Gastrocnemius medialis (tissue), 4 donors: ENCODE measurements at regions not wholly inside any gene's neighbourhood (a gene's known extent, or its start where the extent isn't known, plus 50 kb on each side); places are given as distances from the start of the nearest gene placed in this dataset.

ENCODE experiments used
- ATAC-seq, 2 donors: fragments of 150-250 bp; one replicate each; pipeline ENCODE4 v1.9.1; 2016
- DNase-seq, 2 donors: peaks; one replicate each; pipeline ENCODE4 v3.0.0-alpha.2; 2019
- H3K27ac ChIP-seq, 4 donors: fragments of 200-600 bp; sonication (generic); 1 replicate in 1 of 4; 2 replicates in 3 of 4; pipeline ENCODE4 v1.5.1; 2016 to 2018; ENCODE audit warnings: mild to moderate bottlenecking in 2 of 4, moderate library complexity in 1 of 4
- H3K27me3 ChIP-seq, 3 donors: fragments of 200-600 bp; sonication (generic) in 2 of 3; 1 replicate in 1 of 3; 2 replicates in 2 of 3; pipeline versions ENCODE4 v1.5.1 to v1.6.0; 2016 to 2019; ENCODE audit warnings: mild to moderate bottlenecking in 1 of 3, moderate library complexity in 1 of 3
- H3K36me3 ChIP-seq, 2 donors: fragments of 200-600 bp; sonication (generic) in 1 of 2; one replicate each; pipeline ENCODE4 v1.5.1; 2017 to 2018
- H3K4me1 ChIP-seq, 2 donors: fragments of 200-600 bp; sonication (generic) in 1 of 2; one replicate each; pipeline ENCODE4 v1.5.1; 2016 to 2017; ENCODE audit warnings: mild to moderate bottlenecking in 2 of 2
- H3K4me3 ChIP-seq, 4 donors: fragments of 200-600 bp; sonication (generic) in 3 of 4; 1 replicate in 1 of 4; 2 replicates in 3 of 4; pipeline ENCODE4 v1.5.1; 2016 to 2019; ENCODE audit warnings: mild to moderate bottlenecking in 2 of 4
- H3K9me3 ChIP-seq, 3 donors: fragments of 200-600 bp; sonication (generic) in 2 of 3; 1 replicate in 1 of 3; 2 replicates in 2 of 3; pipeline ENCODE4 v1.5.1; 2016 to 2019
- CTCF ChIP-seq, 5 experiments: fragments of 450-650 bp in 3 of 5; fragments of 200-600 bp in 2 of 5; sonication (generic) in 2 of 5; IDR thresholded peaks in 4 of 5; conservative IDR thresholded peaks in 1 of 5; 1 replicate in 4 of 5; 2 replicates in 1 of 5; pipeline ENCODE4 v1.5.1; 2016 to 2019; ENCODE audit warnings: antibody characterized with exemption in 5 of 5, mild to moderate bottlenecking in 3 of 5, moderate library complexity in 3 of 5
- POLR2A ChIP-seq, 2 donors: fragments of 450-650 bp; IDR thresholded peaks; one replicate each; pipeline ENCODE4 v1.6.1; 2017; ENCODE audit warnings: antibody characterized with exemption in 2 of 2, mild to moderate bottlenecking in 2 of 2, moderate library complexity in 2 of 2
- in situ Hi-C, 4 donors: fragments of 200-750 bp; cut with MboI; loops; one replicate each; pipeline versions ENCODE4 v1.15.0 to v1.8.0; 2017; ENCODE audit warnings: low sequenced_read_pairs in 4 of 4
- intact Hi-C: fragments of 100-400 bp; cut with DNase I; formaldehyde crosslinking; loops from one replicate; pipeline ENCODE4 v1.15.1; 2023; ENCODE audit warnings: low total_unique reads

GRCh38 chr13:89852570-89852969 is 1494.9 kb upstream of the MIR17HG start:
- Histone ChIP-seq H3K27me3 (no peaks in the 10 kb centered on the region), H3K4me3 (no peak overlapping the region), H3K9me3 (no peaks in the 10 kb centered on the region), H3K36me3 (no peaks in the 10 kb centered on the region), H3K4me1 (no peaks in the 10 kb centered on the region), H3K27ac (no peak overlapping the region)
- TF ChIP-seq CTCF (IDR thresholded peaks at IDR 0.05 in 4 of 5, conservative IDR thresholded peaks at IDR 0.05 in 1 of 5) (no peak), POLR2A (IDR thresholded peaks at IDR 0.05) (no peak)
- DNase-seq (no peak), ATAC-seq (no peak)
- in situ Hi-C loops, result no loop called here
- intact Hi-C loops, result no loop called here

GRCh38 chr13:89856512-89856911 is 1491.0 kb upstream of the MIR17HG start:
- DNase-seq (no peak), ATAC-seq (no peak)
- Histone ChIP-seq H3K4me3 (no peak overlapping the region), H3K4me1 (no peaks in the 10 kb centered on the region), H3K27ac (no peak overlapping the region), H3K9me3 (no peaks in the 10 kb centered on the region), H3K27me3 (no peaks in the 10 kb centered on the region), H3K36me3 (no peaks in the 10 kb centered on the region)
- TF ChIP-seq CTCF (IDR thresholded peaks at IDR 0.05 in 4 of 5, conservative IDR thresholded peaks at IDR 0.05 in 1 of 5), result no peak
- no peak for TF ChIP-seq POLR2A (IDR thresholded peaks at IDR 0.05)
- in situ Hi-C loops (no loop called here), intact Hi-C loops (no loop called here)

DNA sequence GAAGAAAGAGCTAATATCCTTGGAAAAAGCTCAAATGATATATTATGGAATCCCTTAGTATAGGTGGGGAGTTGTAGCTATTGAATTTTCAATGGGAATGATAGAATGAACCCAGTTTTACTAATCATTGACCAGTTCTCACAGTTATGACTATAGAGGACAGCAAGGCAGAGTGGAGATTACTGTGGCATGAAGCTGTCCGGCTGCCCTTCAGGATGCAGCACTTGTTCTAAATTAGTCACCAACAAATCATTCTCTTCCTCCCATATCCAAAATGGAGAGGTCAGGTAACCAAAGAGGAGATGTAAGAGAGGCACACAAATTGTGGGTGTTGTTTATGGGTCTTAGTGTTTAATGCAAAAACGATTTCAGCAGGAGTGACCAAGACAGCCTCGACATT is 1490.0 kb upstream of the MIR17HG start:
- no peak overlapping the region for H3K4me3 ChIP-seq
- intact Hi-C loops, result no loop called here
- in situ Hi-C loops, result no loop called here
- ATAC-seq (no peak), DNase-seq (no peak)
- no peaks in the 10 kb centered on the region for H3K36me3 ChIP-seq
- no peaks in the 10 kb centered on the region for H3K9me3 ChIP-seq
- no peaks in the 10 kb centered on the region for H3K4me1 ChIP-seq
- H3K27ac ChIP-seq, result no peak overlapping the region
- H3K27me3 ChIP-seq, result no peaks in the 10 kb centered on the region
- no peak for TF ChIP-seq POLR2A (IDR thresholded peaks at IDR 0.05)
- TF ChIP-seq CTCF (IDR thresholded peaks at IDR 0.05 in 4 of 5, conservative IDR thresholded peaks at IDR 0.05 in 1 of 5), result no peak

DNA sequence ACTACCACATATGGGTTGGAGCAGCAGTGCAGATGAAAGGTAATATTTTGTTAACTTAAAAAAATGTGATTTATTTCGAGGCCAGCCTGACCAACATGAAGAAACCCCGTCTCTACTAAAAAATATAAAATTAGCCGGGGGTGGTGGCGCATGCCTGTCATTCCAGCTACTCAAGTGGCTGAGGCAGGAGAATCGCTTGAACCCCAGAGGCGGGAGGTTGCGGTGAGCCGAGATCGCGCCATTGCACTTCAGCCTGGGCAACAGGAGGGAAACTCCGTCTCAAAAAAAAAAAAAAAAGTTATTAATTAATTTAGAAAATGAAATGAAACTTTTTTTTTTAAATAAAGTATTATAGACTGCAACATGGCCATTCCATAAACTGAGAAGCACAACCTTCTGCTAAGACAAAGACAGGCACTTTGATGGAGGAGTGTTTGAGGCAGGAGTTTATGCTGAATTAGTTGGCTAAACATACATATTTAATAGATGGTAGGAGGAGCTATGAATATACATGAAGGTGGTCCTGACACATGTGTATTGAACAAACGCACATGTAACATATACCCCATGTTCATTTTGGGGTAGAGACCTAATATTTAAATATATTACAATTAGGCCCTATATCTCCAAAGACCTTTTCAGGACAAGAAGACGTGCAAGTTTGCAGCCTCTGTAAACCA is 1485.3 kb upstream of the MIR17HG start:
- no peaks in the 10 kb centered on the region for H3K27me3 ChIP-seq
- intact Hi-C loops, result no loop called here
- H3K9me3 ChIP-seq, result no peaks in the 10 kb centered on the region
- ATAC-seq (no peak), DNase-seq (no peak)
- no peak overlapping the region for H3K4me3 ChIP-seq
- TF ChIP-seq POLR2A (IDR thresholded peaks at IDR 0.05) (no peak), CTCF (IDR thresholded peaks at IDR 0.05 in 4 of 5, conservative IDR thresholded peaks at IDR 0.05 in 1 of 5) (no peak)
- H3K27ac ChIP-seq, result no peak overlapping the region
- in situ Hi-C loops, result no loop called here
- no peaks in the 10 kb centered on the region for H3K36me3 ChIP-seq
- no peaks in the 10 kb centered on the region for H3K4me1 ChIP-seq

DNA sequence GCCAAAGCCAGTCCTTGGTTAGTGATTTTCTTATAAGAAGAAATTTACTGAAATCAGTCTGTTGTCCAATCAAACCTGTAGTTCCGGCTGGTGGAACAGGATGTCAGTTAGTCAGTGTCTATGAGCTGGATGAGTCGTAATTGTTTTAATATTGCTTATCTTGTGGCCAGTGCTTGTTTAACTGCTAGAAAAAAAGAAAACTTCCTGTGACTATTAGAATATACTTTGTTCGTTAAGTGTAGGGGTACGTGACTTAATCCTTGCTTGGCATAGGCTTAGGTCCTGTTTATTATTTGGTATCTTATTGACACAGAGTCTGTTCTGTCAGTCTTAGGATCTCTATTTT is 1484.8 kb upstream of the MIR17HG start:
- Histone ChIP-seq H3K4me1 (no peaks in the 10 kb centered on the region), H3K36me3 (no peaks in the 10 kb centered on the region), H3K4me3 (no peak overlapping the region), H3K9me3 (no peaks in the 10 kb centered on the region), H3K27ac (no peak overlapping the region), H3K27me3 (no peaks in the 10 kb centered on the region)
- ATAC-seq, result no peak
- in situ Hi-C loops (no loop called here), intact Hi-C loops (no loop called here)
- TF ChIP-seq POLR2A (IDR thresholded peaks at IDR 0.05) (no peak), CTCF (IDR thresholded peaks at IDR 0.05 in 4 of 5, conservative IDR thresholded peaks at IDR 0.05 in 1 of 5) (no peak)
- DNase-seq, result no peak
